Natural killer cell (primary cell): ENCODE measurements at regions not wholly inside any gene's neighbourhood (a gene's known extent, or its start where the extent isn't known, plus 50 kb on each side); places are given as distances from the start of the nearest gene placed in this dataset.

Experiments
- ATAC-seq, 3 donors: fragments of 150-1000 bp in 2 of 3; fragments of 200-7000 bp in 1 of 3; cut with Tn5 transposase; 1 replicate in 1 of 3; 2 replicates in 2 of 3; pipeline ENCODE4 v1.10.0; 2021; ENCODE audit warnings: mild to moderate bottlenecking in 2 of 3, moderate library complexity in 2 of 3
- DNase-seq, 2 donors: peaks; one replicate each; pipeline versions ENCODE4 v3.0.0 to v3.0.0-alpha.2; 2013 to 2021; ENCODE audit warnings: mixed read lengths in 1 of 2
- H3K27ac ChIP-seq: one replicate; pipeline ENCODE4 v1.5.1; 2013; ENCODE audit warnings: mild to moderate bottlenecking, low read length
- H3K27me3 ChIP-seq: one replicate; pipeline ENCODE4 v1.6.1; 2013; ENCODE audit warnings: low read length; ENCODE audit not compliant: control insufficient read depth, insufficient read depth
- H3K36me3 ChIP-seq: one replicate; pipeline ENCODE4 v1.6.1; 2013; ENCODE audit warnings: low read length; ENCODE audit not compliant: control insufficient read depth, insufficient read depth
- H3K4me1 ChIP-seq: one replicate; pipeline ENCODE4 v1.6.1; 2013; ENCODE audit warnings: low read length; ENCODE audit not compliant: control insufficient read depth, insufficient read depth
- H3K4me3 ChIP-seq: one replicate; pipeline ENCODE4 v1.5.1; 2013; ENCODE audit warnings: low read length
- H3K9me3 ChIP-seq: one replicate; pipeline ENCODE4 v1.6.1; 2013; ENCODE audit warnings: low read length; ENCODE audit not compliant: control insufficient read depth, insufficient read depth
- H3K27ac Mint-ChIP-seq, 2 donors: one replicate each; pipeline ENCODE4 v1.8.0; 2022; ENCODE audit warnings: mild to moderate bottlenecking in 2 of 2, mixed read lengths in 2 of 2, moderate library complexity in 1 of 2
- H3K27me3 Mint-ChIP-seq, 2 donors: one replicate each; pipeline ENCODE4 v1.8.0; 2022; ENCODE audit warnings: low read depth in 2 of 2, mixed read lengths in 2 of 2
- H3K36me3 Mint-ChIP-seq: one replicate; pipeline ENCODE4 v1.8.0; 2022; ENCODE audit warnings: mixed read lengths
- H3K4me1 Mint-ChIP-seq, 2 donors: one replicate each; pipeline ENCODE4 v1.8.0; 2022; ENCODE audit warnings: mixed read lengths in 2 of 2
- H3K4me3 Mint-ChIP-seq: one replicate; pipeline ENCODE4 v1.8.0; 2022; ENCODE audit warnings: mild to moderate bottlenecking, moderate library complexity, mixed read lengths
- H3K9me3 Mint-ChIP-seq, 2 donors: one replicate each; pipeline ENCODE4 v1.8.0; 2022; ENCODE audit warnings: mixed read lengths in 2 of 2
- WGBS: methylation state at CpG from one replicate; pipeline ENCODE4 v1.1.7; 2013; ENCODE audit warnings: missing lambda C conversion rate; ENCODE audit not compliant: insufficient coverage; 5-methylcytosine and 5-hydroxymethylcytosine counted together
- intact Hi-C: fragments of 100-400 bp; cut with micrococcal nuclease; formaldehyde crosslinking; loops from one replicate; pipeline ENCODE4 v1.14.2; 2022
- TF ChIP-seq, protein P1 (sequence below): fragments of 200-600 bp; IDR thresholded peaks from one replicate; pipeline ENCODE4 v1.8.0; 2022; ENCODE audit warnings: antibody characterized with exemption

GRCh38 chr14:51337520-51337919 lies 97.5 kb downstream of the TMX1 start:
- DNase-seq (no peak), ATAC-seq (no peak)
- H3K36me3 ChIP-seq = no peaks in the 10 kb centered on the region
- H3K9me3 ChIP-seq = no peaks in the 10 kb centered on the region
- H3K9me3 Mint-ChIP-seq = no peaks in the 10 kb centered on the region
- no peak overlapping the region for H3K4me3 ChIP-seq
- H3K27ac Mint-ChIP-seq = no peak overlapping the region
- H3K4me1 ChIP-seq = no peaks in the 10 kb centered on the region
- TF ChIP-seq, protein P1, sequence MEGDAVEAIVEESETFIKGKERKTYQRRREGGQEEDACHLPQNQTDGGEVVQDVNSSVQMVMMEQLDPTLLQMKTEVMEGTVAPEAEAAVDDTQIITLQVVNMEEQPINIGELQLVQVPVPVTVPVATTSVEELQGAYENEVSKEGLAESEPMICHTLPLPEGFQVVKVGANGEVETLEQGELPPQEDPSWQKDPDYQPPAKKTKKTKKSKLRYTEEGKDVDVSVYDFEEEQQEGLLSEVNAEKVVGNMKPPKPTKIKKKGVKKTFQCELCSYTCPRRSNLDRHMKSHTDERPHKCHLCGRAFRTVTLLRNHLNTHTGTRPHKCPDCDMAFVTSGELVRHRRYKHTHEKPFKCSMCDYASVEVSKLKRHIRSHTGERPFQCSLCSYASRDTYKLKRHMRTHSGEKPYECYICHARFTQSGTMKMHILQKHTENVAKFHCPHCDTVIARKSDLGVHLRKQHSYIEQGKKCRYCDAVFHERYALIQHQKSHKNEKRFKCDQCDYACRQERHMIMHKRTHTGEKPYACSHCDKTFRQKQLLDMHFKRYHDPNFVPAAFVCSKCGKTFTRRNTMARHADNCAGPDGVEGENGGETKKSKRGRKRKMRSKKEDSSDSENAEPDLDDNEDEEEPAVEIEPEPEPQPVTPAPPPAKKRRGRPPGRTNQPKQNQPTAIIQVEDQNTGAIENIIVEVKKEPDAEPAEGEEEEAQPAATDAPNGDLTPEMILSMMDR = no peak
- intact Hi-C loops = no loop called here
- H3K27me3 ChIP-seq = no peaks in the 10 kb centered on the region
- no peak overlapping the region for H3K4me3 Mint-ChIP-seq
- peaks cover 18 to 44% of the 10 kb centered on the region in 2 donors for H3K27me3 Mint-ChIP-seq
- 77% methylated on average over 4 of the region's 4 CpGs for WGBS
- H3K36me3 Mint-ChIP-seq = no peaks in the 10 kb centered on the region
- H3K4me1 Mint-ChIP-seq = no peaks in the 10 kb centered on the region
- no peak overlapping the region for H3K27ac ChIP-seq

DNA sequence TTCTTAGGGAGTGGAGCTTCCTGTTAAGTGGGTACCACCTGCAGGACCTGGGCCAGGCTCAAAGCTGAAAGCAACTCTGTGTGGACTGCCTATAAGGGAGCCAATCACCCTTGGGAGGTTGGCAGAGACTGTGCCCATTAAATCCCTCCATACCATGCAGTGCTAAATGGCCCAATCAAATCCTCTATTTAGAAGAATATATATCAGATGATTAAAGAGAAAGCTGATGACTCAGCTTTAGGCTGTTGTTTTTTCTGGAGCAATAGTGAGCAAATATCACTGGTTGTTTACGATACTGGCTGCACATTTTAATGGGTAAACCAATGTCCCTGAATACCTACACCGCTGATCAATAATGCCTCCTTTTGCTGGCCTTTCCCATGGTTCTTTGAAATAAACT lies 101.3 kb downstream of the TMX1 start:
- no peak overlapping the region for H3K27ac Mint-ChIP-seq
- no peak for DNase-seq
- no peak for ATAC-seq
- no peak overlapping the region for H3K4me3 ChIP-seq
- H3K4me1 ChIP-seq = no peaks in the 10 kb centered on the region
- H3K36me3 ChIP-seq = no peaks in the 10 kb centered on the region
- no peaks in the 10 kb centered on the region for H3K9me3 Mint-ChIP-seq
- intact Hi-C loops = no loop called here
- H3K36me3 Mint-ChIP-seq = no peaks in the 10 kb centered on the region
- H3K4me3 Mint-ChIP-seq = no peak overlapping the region
- H3K27me3 ChIP-seq = no peaks in the 10 kb centered on the region
- H3K27ac ChIP-seq = no peak overlapping the region
- TF ChIP-seq, protein P1 = no peak
- no peaks in the 10 kb centered on the region for H3K4me1 Mint-ChIP-seq
- H3K27me3 Mint-ChIP-seq = peaks cover 12 to 27% of the 10 kb centered on the region in 2 donors
- no peaks in the 10 kb centered on the region for H3K9me3 ChIP-seq
- WGBS = 89% methylated on average over 2 of the region's 2 CpGs

DNA sequence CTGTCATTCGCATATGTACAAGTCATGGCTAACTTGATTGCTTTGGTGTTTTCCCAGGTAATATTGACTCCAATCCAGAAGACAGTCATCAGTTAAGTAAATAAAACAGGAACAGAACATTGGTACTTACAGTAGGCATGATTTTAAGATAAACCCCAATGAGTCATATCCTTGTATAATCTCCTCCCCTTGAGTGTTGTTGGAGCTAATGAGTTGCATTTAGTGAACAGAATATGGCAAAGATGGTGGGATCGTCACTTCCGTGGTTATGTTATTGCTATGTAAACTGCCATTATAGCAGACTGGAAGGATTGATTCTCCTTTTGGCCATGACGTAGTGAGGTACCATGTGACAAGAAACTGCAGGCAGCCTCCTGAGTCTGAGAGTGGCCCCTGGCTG lies 102.2 kb downstream of the TMX1 start:
- Mint-ChIP-seq H3K27me3 (peaks cover 10 to 27% of the 10 kb centered on the region in 2 donors), H3K4me3 (no peak overlapping the region), H3K4me1 (no peaks in the 10 kb centered on the region), H3K27ac (no peak overlapping the region), H3K36me3 (no peaks in the 10 kb centered on the region), H3K9me3 (no peaks in the 10 kb centered on the region)
- no peak overlapping the region for H3K4me3 ChIP-seq
- intact Hi-C loops = no loop called here
- peaks cover 3% of the 10 kb centered on the region for H3K9me3 ChIP-seq
- ATAC-seq = no peak
- no peaks in the 10 kb centered on the region for H3K36me3 ChIP-seq
- H3K4me1 ChIP-seq = no peaks in the 10 kb centered on the region
- 96% methylated on average over 4 of the region's 4 CpGs for WGBS
- H3K27ac ChIP-seq = no peak overlapping the region
- no peaks in the 10 kb centered on the region for H3K27me3 ChIP-seq
- TF ChIP-seq, protein P1 = no peak
- no peak for DNase-seq

DNA sequence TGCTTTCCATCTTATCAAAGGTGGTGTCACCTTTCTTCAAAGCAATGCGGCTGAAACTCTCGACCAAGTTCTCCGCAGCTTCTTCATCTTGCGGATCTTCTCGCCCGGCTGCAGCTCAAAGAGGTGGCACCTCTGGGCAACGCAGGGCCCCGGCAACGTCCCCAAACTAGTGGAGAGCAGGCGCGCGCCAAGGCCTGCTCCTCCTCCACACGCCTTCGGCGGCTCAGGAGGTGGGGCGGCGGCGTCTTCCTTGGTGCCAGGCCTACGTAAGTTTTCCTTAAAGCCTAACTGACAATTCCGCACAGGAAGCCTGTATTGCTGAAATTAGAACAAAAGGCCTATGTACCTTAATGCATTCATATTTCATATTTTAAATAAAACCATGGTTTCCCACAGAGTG lies 112.0 kb downstream of the TMX1 start:
- intact Hi-C loops = no loop called here
- Histone ChIP-seq H3K36me3 (no peaks in the 10 kb centered on the region), H3K9me3 (peaks cover 3% of the 10 kb centered on the region), H3K4me1 (no peaks in the 10 kb centered on the region), H3K4me3 (no peak overlapping the region), H3K27ac (no peak overlapping the region), H3K27me3 (no peaks in the 10 kb centered on the region)
- 95% methylated on average over 20 of the region's 20 CpGs for WGBS
- Mint-ChIP-seq H3K27ac (no peak overlapping the region), H3K27me3 (peaks cover 10 to 14% of the 10 kb centered on the region in 2 donors), H3K4me1 (no peaks in the 10 kb centered on the region), H3K9me3 (no peaks in the 10 kb centered on the region), H3K4me3 (no peak overlapping the region), H3K36me3 (no peaks in the 10 kb centered on the region)
- no peak for ATAC-seq
- no peak for DNase-seq
- TF ChIP-seq, protein P1 = no peak
